CD4-positive, alpha-beta T cell treated with Interleukin-4 for 1 hour (primary cell): ENCODE measurements at regions not wholly inside any gene's neighbourhood (a gene's known extent, or its start where the extent isn't known, plus 50 kb on each side); places are given as distances from the start of the nearest gene placed in this dataset.

ENCODE experiments used
- DNase-seq, 2 donors: peaks; one replicate each; pipeline ENCODE4 v3.0.0-alpha.2; 2020 to 2022

GRCh38 chr21:27110956-27111355 lies 144.1 kb upstream of the ADAMTS5 start:
- DNase-seq: no peak

DNA sequence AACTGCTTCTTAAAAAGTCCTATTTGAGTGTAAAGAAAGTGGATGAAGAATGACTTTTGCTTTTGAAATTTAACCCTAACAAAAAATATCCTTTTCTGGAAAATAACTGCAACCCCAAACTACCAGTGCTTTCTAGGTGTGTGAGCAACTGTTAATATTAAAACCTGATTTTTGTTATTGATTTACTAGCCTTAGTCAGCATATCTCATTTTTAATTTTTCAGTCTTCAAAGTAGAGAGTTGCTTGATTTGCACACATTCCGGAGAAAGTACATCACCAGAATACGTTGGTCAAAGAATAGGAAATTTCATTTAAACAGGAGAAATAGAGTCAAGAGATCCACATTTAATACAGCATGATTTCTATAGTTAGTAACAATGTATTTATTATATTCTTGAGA lies 141.8 kb upstream of the ADAMTS5 start:
- DNase-seq: no peak

GRCh38 chr21:27108228-27108627 lies 141.3 kb upstream of the ADAMTS5 start:
- no peak for DNase-seq

DNA sequence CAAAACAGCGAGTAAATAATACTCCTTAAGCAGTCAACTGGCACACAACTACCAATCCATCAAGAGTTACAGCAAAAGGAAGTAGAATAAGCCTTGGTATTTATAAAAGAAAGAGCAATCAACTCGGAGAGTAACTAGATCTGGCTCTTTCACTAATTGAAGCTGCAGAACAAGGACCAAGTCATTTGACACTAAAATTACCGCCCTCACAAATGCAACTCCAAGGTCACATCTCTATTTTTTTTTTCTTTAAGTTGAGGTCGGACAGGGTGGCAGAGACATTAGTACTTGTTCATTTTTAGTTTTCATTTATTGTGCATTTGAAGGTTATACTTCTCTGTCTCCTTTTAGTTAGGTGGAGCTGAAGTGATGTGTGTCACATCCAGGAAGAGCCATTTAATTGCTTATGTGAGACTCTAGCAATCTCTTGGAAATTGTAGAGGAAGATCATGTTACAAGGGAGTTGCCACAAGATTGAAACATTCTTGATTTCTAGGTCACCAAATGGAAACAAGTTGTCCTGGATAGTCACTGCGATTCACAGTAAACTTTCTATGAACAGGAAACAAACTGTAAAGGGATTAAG lies 138.1 kb upstream of the ADAMTS5 start:
- no peak for DNase-seq

DNA sequence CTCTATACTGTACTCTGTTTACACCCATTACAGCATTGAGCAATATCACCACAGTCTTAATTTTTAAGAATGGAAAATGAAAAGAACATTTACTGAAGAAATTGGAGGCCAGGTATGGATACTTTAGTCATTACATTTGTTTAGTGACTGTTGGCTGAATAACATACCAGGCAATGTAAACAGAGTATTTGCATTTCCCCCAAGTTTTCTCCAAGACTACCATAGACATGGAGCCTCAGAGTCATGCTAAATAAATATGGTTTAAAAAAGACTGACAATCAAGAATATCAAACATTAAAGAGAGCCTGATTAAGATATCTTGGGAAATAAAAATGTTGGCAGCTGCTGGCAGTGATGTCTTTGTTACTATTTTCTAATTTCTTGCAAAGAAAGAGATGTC lies 136.9 kb upstream of the ADAMTS5 start:
- no peak for DNase-seq

DNA sequence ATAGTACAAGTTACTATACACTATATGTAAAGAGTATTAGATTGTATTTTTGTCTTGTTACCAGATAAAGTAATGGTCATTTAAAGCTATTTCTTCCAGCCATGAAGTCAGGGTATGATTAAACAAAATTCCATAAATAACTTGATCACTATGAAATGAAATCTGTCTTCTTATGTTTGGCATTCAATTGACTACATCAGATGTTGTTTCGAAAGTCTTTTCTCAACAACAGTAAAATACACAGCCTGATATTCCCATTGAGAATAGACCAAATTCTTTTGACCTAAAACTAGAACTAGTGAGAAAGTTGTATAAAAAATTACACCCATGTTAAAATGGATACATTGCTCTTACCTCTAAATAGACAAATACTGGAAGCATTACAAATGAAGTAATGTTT lies 134.6 kb upstream of the ADAMTS5 start:
- no peak for DNase-seq

DNA sequence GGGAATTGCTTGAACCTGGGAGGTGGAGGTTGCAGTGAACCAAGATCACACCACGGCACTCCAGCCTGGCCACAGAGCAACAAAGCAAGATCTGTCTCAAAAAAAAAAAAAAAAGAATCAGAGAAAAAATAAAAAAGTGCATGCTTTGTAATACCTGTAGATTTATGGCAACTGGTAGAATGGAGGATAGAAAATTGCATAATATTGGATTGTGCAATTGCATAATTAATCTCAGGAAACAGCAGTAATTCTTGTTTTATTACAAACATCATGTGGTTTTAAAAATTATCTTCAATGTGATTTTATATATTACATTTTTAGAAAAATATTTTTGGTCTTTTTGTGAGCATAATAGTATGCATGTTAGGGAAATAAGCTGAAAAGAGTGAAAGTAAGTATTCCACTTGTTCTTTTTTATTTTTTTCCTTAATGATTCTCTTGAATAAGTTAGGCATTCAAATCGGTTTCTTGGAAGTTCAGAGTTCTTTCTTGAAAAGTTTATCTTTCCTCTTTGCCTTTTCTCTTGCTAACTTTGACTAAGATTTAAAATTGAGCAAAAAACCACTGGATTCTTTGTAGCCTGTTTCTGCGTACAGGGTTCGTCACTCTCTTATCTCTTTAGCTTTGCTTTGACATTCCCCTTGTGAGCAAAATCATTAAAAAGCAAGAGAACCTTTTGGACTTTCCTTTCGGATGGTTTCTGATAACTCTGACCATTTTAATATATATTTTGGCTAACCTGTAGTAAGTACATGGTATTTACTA lies 127.5 kb upstream of the ADAMTS5 start:
- DNase-seq: no peak

DNA sequence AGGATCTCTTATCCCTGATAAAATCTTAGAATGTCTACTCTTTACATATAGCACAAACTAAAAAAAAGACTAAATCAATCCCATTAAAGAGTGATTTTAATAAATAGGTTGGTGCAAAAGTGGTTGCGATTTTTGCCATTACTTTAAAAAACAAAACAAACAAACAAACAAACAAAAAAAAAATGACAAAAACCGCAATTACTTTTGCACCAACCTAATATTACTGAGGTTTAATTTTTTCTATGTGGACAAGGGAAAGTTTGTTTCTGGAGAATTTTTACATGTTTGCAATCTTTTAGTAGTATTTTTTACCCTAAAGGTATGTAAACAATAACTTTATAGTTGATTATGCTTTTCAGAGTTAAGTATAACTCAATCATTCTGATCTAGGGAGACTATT lies 119.7 kb upstream of the ADAMTS5 start:
- DNase-seq: no peak

DNA sequence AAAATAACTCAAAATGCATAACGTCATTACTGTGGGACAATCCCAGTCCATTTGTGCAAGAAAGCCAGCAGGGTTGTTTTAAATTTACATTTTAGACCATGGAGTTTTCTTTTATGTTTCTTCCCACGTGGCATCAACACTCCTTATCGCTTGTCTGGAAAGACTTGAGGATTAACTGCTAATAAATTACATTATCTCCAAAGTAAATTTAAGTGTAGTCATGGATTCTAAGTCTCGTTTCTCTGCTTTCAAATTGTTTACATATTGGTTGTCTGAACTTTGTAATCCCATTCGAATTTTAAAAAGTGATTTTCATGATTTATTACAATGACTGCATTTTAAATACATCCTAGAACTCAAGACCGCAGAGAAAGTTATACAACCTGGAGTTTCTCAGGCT lies 119.3 kb upstream of the ADAMTS5 start:
- no peak for DNase-seq

- no peak for DNase-seq
Observed at GRCh38 chr21:27085387-27085786, 118.5 kb upstream of the ADAMTS5 start.

- DNase-seq: no peak
Observed at GRCh38 chr21:27083144-27083543, 116.3 kb upstream of the ADAMTS5 start.

GRCh38 chr21:27082431-27083010 lies 115.6 kb upstream of the ADAMTS5 start:
- DNase-seq: no peak

DNA sequence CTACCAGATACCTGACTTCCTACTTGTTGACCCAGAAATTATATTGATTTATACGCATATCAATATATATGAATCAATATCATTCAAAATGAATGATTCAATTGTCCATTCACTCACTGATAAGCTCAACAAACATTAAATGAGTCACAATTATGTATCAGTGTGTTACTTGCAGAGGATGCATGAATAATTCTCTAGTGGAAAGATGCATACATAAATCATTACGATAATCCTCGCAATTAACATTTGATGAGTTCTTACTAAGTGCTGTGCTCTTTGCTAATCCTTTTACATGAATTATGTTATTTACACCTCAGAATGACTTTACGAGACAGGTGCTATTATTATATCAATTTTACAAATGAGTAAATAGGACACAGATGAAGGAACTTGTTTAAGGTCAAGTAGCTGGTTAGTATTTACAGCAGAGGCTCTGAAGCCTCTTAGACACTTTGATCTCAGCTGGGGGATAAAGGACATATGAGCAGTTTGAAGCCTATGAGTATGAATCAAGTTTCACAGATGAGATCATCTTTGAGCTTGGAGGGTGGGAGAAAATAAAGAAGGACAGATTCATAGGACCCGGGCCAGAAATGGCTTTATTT lies 112.8 kb upstream of the ADAMTS5 start:
- DNase-seq: no peak

GRCh38 chr21:27078915-27079314 lies 112.0 kb upstream of the ADAMTS5 start:
- no peak for DNase-seq

DNA sequence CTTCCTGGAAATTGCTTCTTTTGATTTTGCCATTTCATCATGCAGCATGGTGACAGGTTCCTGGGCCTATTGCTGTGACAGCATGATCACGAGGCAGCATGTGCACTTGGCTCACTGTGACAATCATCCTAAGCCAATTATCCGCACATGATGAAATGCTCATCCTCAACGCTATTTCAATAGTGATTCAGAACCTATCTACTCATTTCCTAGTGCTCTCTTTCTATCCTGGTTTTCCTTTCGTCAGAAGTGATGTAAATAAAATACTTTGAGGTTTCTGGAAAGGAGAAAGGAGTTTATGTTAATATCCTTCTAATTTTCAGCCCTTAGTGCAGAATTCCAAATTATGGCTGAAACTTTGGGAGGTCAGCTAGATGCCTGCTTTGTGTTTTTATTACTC lies 110.6 kb upstream of the ADAMTS5 start:
- no peak for DNase-seq

- no peak for DNase-seq
Observed at GRCh38 chr21:27076025-27076424, 109.1 kb upstream of the ADAMTS5 start.

DNA sequence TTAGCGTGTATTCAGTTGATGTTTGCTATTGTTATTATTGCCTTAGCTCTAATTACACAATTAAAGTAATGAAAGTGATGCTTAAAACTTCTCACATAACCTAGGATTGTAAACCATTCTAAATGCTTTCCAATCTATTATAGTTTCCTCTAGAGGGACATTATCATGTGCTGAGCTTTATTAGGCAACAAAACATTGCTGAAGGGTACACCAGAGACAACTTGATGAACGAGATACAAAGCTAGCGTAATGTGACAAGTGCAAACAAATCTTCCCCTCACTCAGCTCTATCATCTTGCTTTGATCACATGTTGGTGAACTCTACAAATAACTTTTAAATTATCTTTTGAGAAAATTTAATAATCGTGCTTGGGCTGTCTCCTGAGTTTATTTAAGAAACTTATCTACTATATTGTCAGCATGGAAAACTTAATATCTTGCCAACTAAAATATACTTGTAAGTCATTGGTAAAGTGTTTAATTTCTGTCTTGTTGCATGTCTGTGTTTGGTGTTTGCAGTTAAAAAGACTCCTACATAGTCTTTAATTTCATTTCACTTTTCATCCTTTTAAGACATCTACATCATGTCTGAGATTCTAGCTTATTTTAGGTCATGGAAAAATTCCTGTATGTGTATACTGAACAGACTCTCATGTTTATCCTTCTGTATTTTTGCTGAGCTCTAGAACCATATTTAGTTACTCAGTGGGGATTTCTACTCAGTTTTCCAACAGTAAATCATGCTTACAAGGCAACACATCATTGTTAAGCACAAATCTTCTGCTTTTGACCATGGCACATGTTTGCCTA lies 104.2 kb upstream of the ADAMTS5 start:
- DNase-seq: no peak

DNA sequence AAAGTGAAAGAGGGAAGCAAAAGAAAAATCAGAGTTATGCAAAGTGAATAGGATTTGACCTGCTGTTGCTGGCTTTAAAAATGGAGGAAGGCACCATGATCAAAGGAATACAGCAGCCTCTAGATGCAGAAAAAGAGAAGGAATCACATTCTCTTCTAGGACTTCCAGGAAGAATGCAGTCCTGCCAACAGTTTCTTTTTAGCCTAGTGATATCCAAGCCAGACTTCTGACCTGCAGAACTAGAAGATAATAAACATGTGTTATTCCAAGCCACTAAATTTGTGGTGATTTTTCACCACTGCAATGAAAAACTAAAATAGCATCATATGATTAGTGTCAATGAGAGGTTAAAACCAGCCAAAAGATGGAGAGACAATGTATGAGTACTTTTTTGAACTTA lies 101.9 kb upstream of the ADAMTS5 start:
- no peak for DNase-seq

DNA sequence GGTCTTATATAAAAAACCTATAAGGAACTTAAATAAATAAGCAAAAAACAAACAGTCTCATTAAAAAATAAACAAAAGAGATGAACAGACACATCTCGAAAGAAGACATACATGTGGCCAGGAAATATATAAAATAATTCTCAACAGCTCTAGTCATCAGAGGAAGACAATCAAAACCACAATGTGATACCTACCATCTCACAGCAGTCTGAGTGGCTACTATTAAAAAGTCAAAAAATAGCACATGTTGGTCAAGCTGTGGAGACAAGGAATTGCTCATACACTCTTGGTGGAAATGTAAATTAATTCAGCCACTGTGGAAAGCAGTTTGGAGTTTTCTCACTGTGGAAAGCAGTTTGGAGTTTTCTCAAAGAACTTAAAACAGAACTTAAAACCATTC lies 100.3 kb upstream of the ADAMTS5 start:
- no peak for DNase-seq

GRCh38 chr21:27062443-27062842 lies 95.6 kb upstream of the ADAMTS5 start:
- no peak for DNase-seq

GRCh38 chr21:27061770-27062169 lies 94.9 kb upstream of the ADAMTS5 start:
- no peak for DNase-seq

- no peak for DNase-seq
Observed at GRCh38 chr21:27060190-27060589, 93.3 kb upstream of the ADAMTS5 start.
